K562 (cell line): ENCODE measurements at regions not wholly inside any gene's neighbourhood (a gene's known extent, or its start where the extent isn't known, plus 50 kb on each side); places are given as distances from the start of the nearest gene placed in this dataset.

Experiments
- ATAC-seq: fragments of 200-7000 bp; cut with Tn5 transposase; 3 replicates; pipeline ENCODE4 v1.9.1; 2020; ENCODE audit warnings: moderate library complexity
- BruUV-seq: library from RNA; stranded (reverse); fragments of 400-500 nt; replicated peaks from 2 replicates; lab custom pipeline; 2021; lab: Mats Ljungman, UMichigan
- CTCF ChIA-PET: fragments of 300-600 bp; formaldehyde crosslinking; extraction: SDS; loops from one replicate; lab custom pipeline; 2021; ENCODE audit warnings: low intra/inter-chr PET ratio; lab: Yijun Ruan, JAX
- POLR2A ChIA-PET: fragments of 300-600, 350-650 bp; sonication (Branson Sonifier 250); formaldehyde crosslinking; extraction: SDS; loops from one replicate; lab custom pipeline; 2021; ENCODE audit warnings: antibody characterized with exemption, inconsistent platforms; lab: Yijun Ruan, JAX
- DNase-seq, 4 experiments: peaks; one replicate each; pipeline versions ENCODE4 v3.0.0 to v3.0.0-alpha.2; 2011 to 2018; ENCODE audit warnings: low spot score in 3 of 4, mixed read lengths in 3 of 4; ENCODE audit errors: extremely low read depth in 1 of 4
- FAIRE-seq: peaks from 2 replicates; lab custom pipeline; 2011; peaks lifted over from hg19 to GRCh38; lab: Jason Lieb, UNC
- H2AFZ ChIP-seq: 2 replicates; pipeline ENCODE4 v1.6.0; 2011; ENCODE audit warnings: low read depth, low read length, control low read depth, inconsistent platforms
- H3K27ac ChIP-seq: fragments of 200-600 bp; 3 replicates; pipeline ENCODE4 v1.8.0; 2011; ENCODE audit warnings: low read depth, mild to moderate bottlenecking, control low read depth, inconsistent platforms, low read length, moderate library complexity, mixed read lengths; ENCODE audit errors: extremely low read depth
- H3K27me3 ChIP-seq, 2 experiments: fragments of 300-600 bp in 1 of 2; 2 replicates in 1 of 2; 3 replicates in 1 of 2; pipeline versions ENCODE4 v1.6.0 to v1.8.0; 2011; ENCODE audit warnings: inconsistent platforms in 2 of 2, low read length in 2 of 2, mild to moderate bottlenecking in 1 of 2, mixed read lengths in 1 of 2, moderate library complexity in 1 of 2; ENCODE audit not compliant: control insufficient read depth in 2 of 2, insufficient read depth in 2 of 2
- H3K36me3 ChIP-seq: fragments of 300-600 bp; 3 replicates; pipeline ENCODE4 v1.8.0; 2011; ENCODE audit warnings: mild to moderate bottlenecking, low read length, inconsistent platforms; ENCODE audit not compliant: control insufficient read depth, insufficient read depth
- H3K4me1 ChIP-seq, 2 experiments: fragments of 200-600 bp in 1 of 2; replicated peaks in 1 of 2; 2 replicates in 1 of 2; 3 replicates in 1 of 2; pipeline versions ENCODE4 v1.5.1 to v1.8.0; 2011; ENCODE audit warnings: inconsistent platforms in 2 of 2, low read length in 2 of 2, mild to moderate bottlenecking in 1 of 2, mixed read lengths in 1 of 2, moderate library complexity in 1 of 2; ENCODE audit not compliant: control insufficient read depth in 2 of 2, insufficient read depth in 2 of 2
- H3K4me2 ChIP-seq: 2 replicates; pipeline ENCODE4 v1.6.1; 2011; ENCODE audit warnings: low read length, control low read depth, inconsistent platforms, mixed read lengths; ENCODE audit not compliant: insufficient read depth
- H3K4me3 ChIP-seq: fragments of 200-600 bp; sonication (generic), shearing (Covaris generic); 2 replicates; pipeline ENCODE4 v1.5.1; 2016; ENCODE audit warnings: control low read depth, inconsistent platforms
- H3K79me2 ChIP-seq: fragments of 200-600 bp; 3 replicates; pipeline ENCODE4 v1.8.0; 2011; ENCODE audit warnings: low read length, inconsistent platforms; ENCODE audit not compliant: control insufficient read depth, insufficient read depth
- H3K9ac ChIP-seq, 2 experiments: 2 replicates each; pipeline versions ENCODE4 v1.6.0 to v1.6.1; 2011; ENCODE audit warnings: low read depth in 2 of 2, low read length in 2 of 2, control low read depth in 1 of 2, inconsistent platforms in 1 of 2, mild to moderate bottlenecking in 1 of 2, mixed read lengths in 1 of 2; ENCODE audit not compliant: insufficient read depth in 1 of 2
- H3K9me1 ChIP-seq: one replicate; pipeline ENCODE4 v1.6.0; 2011; ENCODE audit warnings: inconsistent platforms, mild to moderate bottlenecking, low read length, moderate library complexity; ENCODE audit not compliant: control insufficient read depth, insufficient read depth
- H3K9me3 ChIP-seq: replicated peaks from 2 replicates; pipeline ENCODE4 v1.5.1; 2011; ENCODE audit warnings: low read depth, low read length, inconsistent platforms; ENCODE audit not compliant: control insufficient read depth, insufficient read depth
- H4K20me1 ChIP-seq: replicated peaks from 2 replicates; pipeline ENCODE4 v1.6.1; 2011; ENCODE audit warnings: low read length, inconsistent platforms, mixed read lengths; ENCODE audit not compliant: control insufficient read depth, insufficient read depth
- FOSL1 ChIP-seq: fragments of 200-800 bp; sonication (Bioruptor generic); conservative IDR thresholded peaks from 2 replicates; pipeline ENCODE4 v1.6.1; 2016; ENCODE audit warnings: missing genetic modification characterization, missing compliant biosample characterization
- SREBF1 ChIP-seq: fragments of 150-350 bp; IDR thresholded peaks from 2 replicates; pipeline ENCODE4 v1.6.1; 2014; ENCODE audit warnings: antibody characterized with exemption, low read depth, low read length, borderline replicate concordance
- TFAP4 ChIP-seq: sonication (generic); formaldehyde crosslinking; IDR thresholded peaks from 2 replicates; pipeline ENCODE4 v1.8.0; 2022; ENCODE audit warnings: missing genetic modification reagents, mild to moderate bottlenecking, moderate library complexity, borderline replicate concordance
- ZBTB11 ChIP-seq, 3 experiments: fragments of 200-800 bp in 1 of 3; fragments of 250-450 bp in 1 of 3; fragments of 450-650 bp in 1 of 3; sonication (Bioruptor Pico) in 1 of 3; sonication (Bioruptor generic) in 1 of 3; formaldehyde crosslinking in 1 of 3; IDR thresholded peaks; 2 replicates each; pipeline versions ENCODE4 v1.6.1 to v1.8.0; 2016 to 2022; ENCODE audit warnings: mild to moderate bottlenecking in 2 of 3, missing genetic modification characterization in 2 of 3, missing compliant biosample characterization in 1 of 3, moderate library complexity in 1 of 3
- ZNF311 ChIP-seq: fragments of 250-450 bp; sonication (Bioruptor Pico); IDR thresholded peaks from 2 replicates; pipeline ENCODE4 v1.4.0; 2020; ENCODE audit warnings: mild to moderate bottlenecking, moderate library complexity
- WGBS: fragments of 100-300 bp; shearing (Covaris generic); methylation state at CpG from one replicate; pipeline ENCODE4 v1.1.6; 2016; ENCODE audit warnings: low coverage, mixed read lengths; ENCODE audit not compliant: insufficient coverage; ENCODE audit errors: missing lambda C conversion rate; 5-methylcytosine and 5-hydroxymethylcytosine counted together
- in situ Hi-C: fragments of 300-500 bp; cut with MboI; formaldehyde crosslinking; loops from 4 replicates; pipeline ENCODE4 v1.15.0; 2018; ENCODE audit warnings: inconsistent platforms, mixed read lengths
- intact Hi-C: fragments of 100-400 bp; cut with micrococcal nuclease; formaldehyde crosslinking; loops from 2 replicates; pipeline ENCODE4 v1.14.2; 2022
- TF ChIP-seq, protein P1 (sequence below): fragments of 450-650 bp; formaldehyde crosslinking; IDR thresholded peaks from 2 replicates; pipeline ENCODE4 v1.4.0; 2020; ENCODE audit warnings: mild to moderate bottlenecking, moderate library complexity

- Histone ChIP-seq H4K20me1 (no peaks in the 10 kb centered on the region), H3K27me3 (no peaks in the 10 kb centered on the region), H3K36me3 (no peaks in the 10 kb centered on the region), H3K9me3 (no peaks in the 10 kb centered on the region), H3K9ac (no peak overlapping the region), H3K27ac (no peak overlapping the region), H3K4me2 (no peak overlapping the region), H3K9me1 (no peaks in the 10 kb centered on the region), H2AFZ (no peak overlapping the region), H3K79me2 (no peaks in the 10 kb centered on the region), H3K4me3 (no peak overlapping the region), H3K4me1 (no peaks in the 10 kb centered on the region)
- BruUV-seq = no TSS peak
- FAIRE-seq = no peak
- no peak for TF ChIP-seq ZNF311 (CRISPR knock-in tag)
- TF ChIP-seq FOSL1 (tag) = no peak
- no peak for TF ChIP-seq TFAP4 (CRISPR knock-in tag)
- TF ChIP-seq SREBF1 = no peak
- TF ChIP-seq, protein P1, sequence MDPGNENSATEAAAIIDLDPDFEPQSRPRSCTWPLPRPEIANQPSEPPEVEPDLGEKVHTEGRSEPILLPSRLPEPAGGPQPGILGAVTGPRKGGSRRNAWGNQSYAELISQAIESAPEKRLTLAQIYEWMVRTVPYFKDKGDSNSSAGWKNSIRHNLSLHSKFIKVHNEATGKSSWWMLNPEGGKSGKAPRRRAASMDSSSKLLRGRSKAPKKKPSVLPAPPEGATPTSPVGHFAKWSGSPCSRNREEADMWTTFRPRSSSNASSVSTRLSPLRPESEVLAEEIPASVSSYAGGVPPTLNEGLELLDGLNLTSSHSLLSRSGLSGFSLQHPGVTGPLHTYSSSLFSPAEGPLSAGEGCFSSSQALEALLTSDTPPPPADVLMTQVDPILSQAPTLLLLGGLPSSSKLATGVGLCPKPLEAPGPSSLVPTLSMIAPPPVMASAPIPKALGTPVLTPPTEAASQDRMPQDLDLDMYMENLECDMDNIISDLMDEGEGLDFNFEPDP = no peak
- no peak for TF ChIP-seq ZBTB11 (CRISPR knock-in tag; IDR thresholded peaks at IDR 0.05)
- POLR2A ChIA-PET = no interaction called here
- WGBS = 0% methylated on average over 5 of the region's 5 CpGs
- no peak for DNase-seq
- in situ Hi-C loops (no loop called here), intact Hi-C loops (no loop called here)
- CTCF ChIA-PET = no interaction called here
- ATAC-seq = no peak
Measured at GRCh38 chr13:105333416-105333815, 1202.0 kb downstream of the EFNB2 start.
